Left lung (tissue), 4 donors: ENCODE measurements at regions not wholly inside any gene's neighbourhood (a gene's known extent, or its start where the extent isn't known, plus 50 kb on each side); places are given as distances from the start of the nearest gene placed in this dataset.

Experiments
- ATAC-seq: fragments of 200-7000 bp; cut with Tn5 transposase; one replicate; pipeline ENCODE4 v1.9.1; 2020; ENCODE audit warnings: moderate library complexity
- DNase-seq, 4 donors: peaks; one replicate each; pipeline ENCODE4 v3.0.0-alpha.2; 2013 to 2020
- H3K27ac ChIP-seq, 2 donors: fragments of 200-600 bp; sonication (generic) in 1 of 2; one replicate each; pipeline versions ENCODE4 v1.5.0 to v1.8.0; 2020 to 2021
- H3K27me3 ChIP-seq, 2 donors: fragments of 200-600 bp; sonication (generic) in 1 of 2; one replicate each; pipeline versions ENCODE4 v1.5.0 to v1.8.0; 2020 to 2021
- H3K36me3 ChIP-seq, 2 donors: fragments of 200-600 bp; sonication (generic) in 1 of 2; one replicate each; pipeline versions ENCODE4 v1.5.0 to v1.8.0; 2020 to 2021
- H3K4me1 ChIP-seq, 2 donors: fragments of 200-600 bp; one replicate each; pipeline ENCODE4 v1.8.0; 2021
- H3K4me3 ChIP-seq, 2 donors: fragments of 200-600 bp; sonication (generic) in 1 of 2; one replicate each; pipeline versions ENCODE4 v1.5.0 to v1.8.0; 2020 to 2021; ENCODE audit warnings: mild to moderate bottlenecking in 1 of 2
- H3K9me3 ChIP-seq, 2 donors: fragments of 200-600 bp; sonication (generic) in 1 of 2; one replicate each; pipeline versions ENCODE4 v1.5.0 to v1.8.0; 2020 to 2021
- intact Hi-C, 2 donors: fragments of 100-400 bp; cut with DNase I; formaldehyde crosslinking; loops; one replicate each; pipeline versions ENCODE4 v1.11.2 to v1.14.2; 2022
- TF ChIP-seq, protein P1 (sequence below), 2 donors: fragments of 200-600 bp; sonication (generic) in 1 of 2; IDR thresholded peaks; one replicate each; pipeline versions ENCODE4 v1.5.0 to v1.8.0; 2021; ENCODE audit warnings: antibody characterized with exemption in 2 of 2
- donor health status: DM: no; HTN: yes; CAD: no.
- donor health status: DM: no; HTN: no; CAD: no.

DNA sequence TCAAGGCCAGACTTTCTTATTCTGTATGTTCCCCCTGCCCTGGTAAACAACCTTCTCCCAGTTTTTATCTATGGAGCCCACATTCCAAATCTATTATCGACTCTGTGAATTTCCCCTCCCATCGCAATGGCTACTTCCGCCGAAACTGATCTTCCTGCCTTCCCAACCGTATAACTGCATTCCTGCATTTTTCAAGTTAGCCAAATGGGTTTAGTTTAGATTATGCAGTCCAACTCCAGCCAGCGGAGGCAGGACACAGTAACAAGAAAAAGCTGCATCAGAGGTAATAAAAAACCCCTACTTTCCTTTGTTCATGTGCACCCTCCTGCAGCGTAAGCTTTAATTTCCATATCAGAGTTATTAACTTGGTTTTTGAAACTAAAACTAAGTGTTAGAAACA lies 112.2 kb upstream of the ZNF91 start:
- no peak for DNase-seq
- Histone ChIP-seq H3K27me3 (no peaks in the 10 kb centered on the region), H3K4me1 (no peaks in the 10 kb centered on the region), H3K27ac (no peak overlapping the region), H3K9me3 (peaks cover 0 to 52% of the 10 kb centered on the region in 2 donors), H3K4me3 (no peak overlapping the region), H3K36me3 (no peaks in the 10 kb centered on the region)
- no peak for ATAC-seq
- intact Hi-C loops, result no loop called here
- TF ChIP-seq, protein P1, sequence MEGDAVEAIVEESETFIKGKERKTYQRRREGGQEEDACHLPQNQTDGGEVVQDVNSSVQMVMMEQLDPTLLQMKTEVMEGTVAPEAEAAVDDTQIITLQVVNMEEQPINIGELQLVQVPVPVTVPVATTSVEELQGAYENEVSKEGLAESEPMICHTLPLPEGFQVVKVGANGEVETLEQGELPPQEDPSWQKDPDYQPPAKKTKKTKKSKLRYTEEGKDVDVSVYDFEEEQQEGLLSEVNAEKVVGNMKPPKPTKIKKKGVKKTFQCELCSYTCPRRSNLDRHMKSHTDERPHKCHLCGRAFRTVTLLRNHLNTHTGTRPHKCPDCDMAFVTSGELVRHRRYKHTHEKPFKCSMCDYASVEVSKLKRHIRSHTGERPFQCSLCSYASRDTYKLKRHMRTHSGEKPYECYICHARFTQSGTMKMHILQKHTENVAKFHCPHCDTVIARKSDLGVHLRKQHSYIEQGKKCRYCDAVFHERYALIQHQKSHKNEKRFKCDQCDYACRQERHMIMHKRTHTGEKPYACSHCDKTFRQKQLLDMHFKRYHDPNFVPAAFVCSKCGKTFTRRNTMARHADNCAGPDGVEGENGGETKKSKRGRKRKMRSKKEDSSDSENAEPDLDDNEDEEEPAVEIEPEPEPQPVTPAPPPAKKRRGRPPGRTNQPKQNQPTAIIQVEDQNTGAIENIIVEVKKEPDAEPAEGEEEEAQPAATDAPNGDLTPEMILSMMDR (IDR thresholded peaks at IDR 0.05), result no peak

DNA sequence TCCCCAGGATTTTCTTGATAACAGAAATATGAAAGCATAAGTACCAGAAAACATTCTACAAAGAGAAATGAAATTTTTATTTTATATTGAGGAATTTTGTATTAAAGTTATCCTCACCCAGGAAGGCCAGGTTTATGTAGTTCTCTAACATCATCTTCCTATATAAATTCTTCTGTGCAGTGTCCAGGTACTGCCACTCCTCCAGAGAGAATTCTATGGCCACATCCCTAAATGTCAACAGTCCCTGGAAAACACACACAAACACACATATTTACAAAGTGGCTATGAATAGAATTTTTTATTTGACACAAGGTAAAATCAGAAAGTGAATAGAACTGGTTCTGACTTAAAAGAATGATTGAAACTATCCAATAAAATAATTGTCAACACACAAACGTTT lies 110.5 kb upstream of the ZNF91 start:
- no peak overlapping the region for H3K4me3 ChIP-seq
- ATAC-seq, result no peak
- DNase-seq, result no peak
- no peak overlapping the region for H3K27ac ChIP-seq
- H3K9me3 ChIP-seq, result peaks cover 0 to 39% of the 10 kb centered on the region in 2 donors
- intact Hi-C loops, result no loop called here
- TF ChIP-seq, protein P1 (IDR thresholded peaks at IDR 0.05), result no peak
- no peaks in the 10 kb centered on the region for H3K36me3 ChIP-seq
- no peaks in the 10 kb centered on the region for H3K27me3 ChIP-seq
- H3K4me1 ChIP-seq, result no peaks in the 10 kb centered on the region

DNA sequence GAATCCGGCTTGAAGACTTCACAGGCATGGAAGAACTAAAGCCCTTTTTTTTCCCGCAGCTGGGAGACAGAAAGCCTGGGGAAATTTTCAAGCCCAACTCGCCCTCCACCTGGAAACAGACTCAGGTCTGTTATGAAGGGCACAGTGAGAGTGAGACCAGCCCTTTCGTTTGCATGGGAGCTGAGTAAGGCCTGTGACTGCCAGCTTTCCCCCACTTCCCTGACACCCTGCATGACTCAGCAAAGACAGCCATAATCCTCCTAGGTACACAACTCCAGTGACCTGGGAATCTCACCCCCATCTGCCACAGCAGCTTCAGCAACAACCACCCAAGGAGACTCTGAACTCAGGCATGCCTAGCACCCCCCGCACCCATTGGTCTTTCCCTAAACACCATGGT lies 87.6 kb upstream of the ZNF91 start:
- DNase-seq (no peak), ATAC-seq (no peak)
- Histone ChIP-seq H3K9me3 (peaks cover 0 to 46% of the 10 kb centered on the region in 2 donors), H3K27me3 (no peaks in the 10 kb centered on the region), H3K4me3 (no peak overlapping the region), H3K36me3 (no peaks in the 10 kb centered on the region), H3K4me1 (no peaks in the 10 kb centered on the region), H3K27ac (no peak overlapping the region)
- TF ChIP-seq, protein P1 (IDR thresholded peaks at IDR 0.05), result no peak
- intact Hi-C loops, result no loop called here

DNA sequence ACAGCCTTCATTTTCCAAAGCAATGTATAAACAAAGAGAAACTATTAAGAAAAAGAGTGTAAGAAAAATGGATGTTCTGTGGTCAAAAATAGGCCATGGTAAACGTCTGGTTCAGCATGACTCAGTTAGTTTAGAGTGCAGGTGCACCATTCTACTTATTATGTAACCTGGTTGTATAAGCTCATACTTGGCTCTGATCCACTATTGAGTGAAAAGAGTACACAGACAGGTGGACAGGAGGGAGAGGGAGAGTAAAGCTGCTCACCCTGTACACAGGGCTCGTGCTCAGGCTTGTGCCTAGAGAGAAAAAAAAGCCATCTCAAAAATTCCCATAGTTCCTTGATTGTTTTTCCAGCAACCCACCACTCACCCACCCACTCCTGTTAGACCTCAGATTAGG lies 85.8 kb upstream of the ZNF91 start:
- ATAC-seq (no peak), DNase-seq (no peak)

DNA sequence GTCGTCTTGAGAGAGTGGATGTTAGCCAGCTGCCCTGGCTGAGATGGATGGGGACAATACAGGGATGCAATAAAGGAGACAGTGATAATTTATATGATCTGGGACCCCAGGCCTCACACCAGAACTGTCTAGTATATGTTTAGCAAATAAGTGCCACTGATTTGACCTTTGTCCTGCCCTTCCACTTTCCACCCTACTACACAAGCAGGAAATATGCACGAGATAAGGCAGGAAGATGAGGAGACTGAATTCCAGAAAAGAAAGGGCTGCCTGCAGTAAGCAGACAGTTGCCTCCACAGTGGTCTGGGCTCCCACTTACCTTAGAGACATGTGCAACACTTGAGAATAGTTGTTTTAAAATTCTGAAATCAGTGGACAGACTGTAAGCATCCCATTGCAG lies 80.2 kb upstream of the ZNF91 start:
- peaks cover 0 to 60% of the 10 kb centered on the region in 2 donors for H3K9me3 ChIP-seq
- H3K27me3 ChIP-seq, result peaks cover 0 to 29% of the 10 kb centered on the region in 2 donors

More for the DNA sequence above, 85.8 kb upstream of the ZNF91 start:
- intact Hi-C loops, result no loop called here
- TF ChIP-seq, protein P1 (IDR thresholded peaks at IDR 0.05), result no peak
- Histone ChIP-seq H3K4me1 (no peaks in the 10 kb centered on the region), H3K4me3 (no peak overlapping the region), H3K36me3 (no peaks in the 10 kb centered on the region), H3K27ac (no peak overlapping the region), H3K9me3 (peaks cover 0 to 57% of the 10 kb centered on the region in 2 donors), H3K27me3 (no peaks in the 10 kb centered on the region)

More for the DNA sequence above, 80.2 kb upstream of the ZNF91 start:
- Histone ChIP-seq H3K4me1 (no peaks in the 10 kb centered on the region), H3K36me3 (no peaks in the 10 kb centered on the region), H3K4me3 (no peak overlapping the region), H3K27ac (no peak overlapping the region)
- TF ChIP-seq, protein P1 (IDR thresholded peaks at IDR 0.05), result no peak
- no peak for DNase-seq
- ATAC-seq, result no peak
- intact Hi-C loops, result no loop called here
